Liver (tissue), 7 donors: ENCODE measurements at regions not wholly inside any gene's neighbourhood (a gene's known extent, or its start where the extent isn't known, plus 50 kb on each side); places are given as distances from the start of the nearest gene placed in this dataset.
"Not testable (repeated sequence)": the region's sequence is repeated elsewhere in the genome, so short reads cannot be mapped to it uniquely, and the experiment has no call there.

ENCODE experiments used
- DNase-seq: peaks from one replicate; pipeline ENCODE4 v3.0.0-alpha.2; 2017; ENCODE audit warnings: low spot score
- H3K27ac ChIP-seq, 2 donors: one replicate each; pipeline ENCODE4 v1.7.0; 2013; ENCODE audit warnings: inconsistent platforms in 2 of 2, low read length in 2 of 2, control low read depth in 1 of 2, low read depth in 1 of 2, mild to moderate bottlenecking in 1 of 2
- H3K27me3 ChIP-seq, 4 donors: one replicate each; pipeline versions ENCODE4 v1.6.1 to v1.7.0; 2013; ENCODE audit warnings: low read length in 3 of 4, inconsistent platforms in 1 of 4, mild to moderate bottlenecking in 1 of 4, moderate library complexity in 1 of 4; ENCODE audit not compliant: control insufficient read depth in 4 of 4, insufficient read depth in 4 of 4
- H3K36me3 ChIP-seq, 4 donors: one replicate each; pipeline versions ENCODE4 v1.6.1 to v1.7.0; 2013; ENCODE audit warnings: low read length in 3 of 4, mild to moderate bottlenecking in 3 of 4, low read depth in 1 of 4, moderate library complexity in 1 of 4; ENCODE audit not compliant: control insufficient read depth in 4 of 4, insufficient read depth in 3 of 4
- H3K4me1 ChIP-seq, 4 donors: one replicate each; pipeline versions ENCODE4 v1.6.1 to v1.7.0; 2013; ENCODE audit warnings: low read length in 3 of 4, mild to moderate bottlenecking in 3 of 4, moderate library complexity in 1 of 4; ENCODE audit not compliant: control insufficient read depth in 4 of 4, insufficient read depth in 4 of 4
- H3K4me3 ChIP-seq, 3 donors: one replicate each; pipeline versions ENCODE4 v1.6.1 to v1.7.0; 2013; ENCODE audit warnings: low read length in 3 of 3, control low read depth in 1 of 3, low read depth in 1 of 3, mild to moderate bottlenecking in 1 of 3
- H3K9ac ChIP-seq, 2 donors: one replicate each; pipeline ENCODE4 v1.7.0; 2013; ENCODE audit warnings: low read length in 2 of 2, mild to moderate bottlenecking in 2 of 2, moderate library complexity in 2 of 2, control low read depth in 1 of 2, low read depth in 1 of 2
- H3K9me3 ChIP-seq, 4 donors: one replicate each; pipeline versions ENCODE4 v1.6.1 to v1.7.0; 2013; ENCODE audit warnings: low read length in 3 of 4; ENCODE audit not compliant: control insufficient read depth in 4 of 4
- ATF3 ChIP-seq: IDR thresholded peaks from 2 replicates; pipeline ENCODE4 v1.6.1; 2016; ENCODE audit warnings: antibody characterized with exemption
- WGBS: extraction: QIAGEN DNeasy Blood & Tissue Kit; methylation state at CpG from one replicate; pipeline ENCODE4 v1.1.7; 2013; 5-methylcytosine and 5-hydroxymethylcytosine counted together
- donor health status: healthy.
- donor health status: healthy.
- donor health status: healthy.
- donor health status: healthy.

GRCh38 chr1:121020350-121021236, 131.0 kb downstream of the PPIAL4A start:
- H3K4me3 ChIP-seq, H3K27me3 ChIP-seq, H3K4me1 ChIP-seq, H3K9me3 ChIP-seq, H3K27ac ChIP-seq, H3K9ac ChIP-seq, H3K36me3 ChIP-seq: not testable (repeated sequence)
- peak; percentile 88 for TF ChIP-seq ATF3
- peak; percentile 77 for DNase-seq
- WGBS = 19% methylated on average over 28 of the region's 37 CpGs

- H3K27ac ChIP-seq, H3K36me3 ChIP-seq, DNase-seq, H3K27me3 ChIP-seq, H3K9me3 ChIP-seq, H3K9ac ChIP-seq, H3K4me3 ChIP-seq, H3K4me1 ChIP-seq: not testable (repeated sequence)
- 30% methylated on average over 6 of the region's 6 CpGs for WGBS
Measured at GRCh38 chr1:121021716-121022115, 132.1 kb downstream of the PPIAL4A start.

- H3K9me3 ChIP-seq, DNase-seq, H3K4me3 ChIP-seq, H3K27ac ChIP-seq, H3K36me3 ChIP-seq, H3K27me3 ChIP-seq, H3K9ac ChIP-seq, H3K4me1 ChIP-seq: not testable (repeated sequence)
- 55% methylated on average over 3 of the region's 3 CpGs for WGBS
Measured at GRCh38 chr1:121032878-121033494, 143.4 kb downstream of the PPIAL4A start.

- not testable (repeated sequence) for H3K27ac ChIP-seq, H3K9ac ChIP-seq, H3K36me3 ChIP-seq, H3K27me3 ChIP-seq, H3K4me3 ChIP-seq, H3K4me1 ChIP-seq, H3K9me3 ChIP-seq, DNase-seq
- no CpG with 5 or more reads among the region's 4 CpGs for WGBS
Measured at GRCh38 chr1:121036792-121037191, 147.2 kb downstream of the PPIAL4A start.

- no CpG with 5 or more reads among the region's 4 CpGs for WGBS
- not testable (repeated sequence) for H3K4me3 ChIP-seq
Measured at GRCh38 chr1:121040974-121041373, 143.2 kb downstream of the FAM72B start.

GRCh38 chr1:121041497-121041896, 142.6 kb downstream of the FAM72B start:
- WGBS = 92% methylated on average over 3 of the region's 3 CpGs
- H3K27me3 ChIP-seq, H3K27ac ChIP-seq, H3K36me3 ChIP-seq, H3K9me3 ChIP-seq, H3K4me1 ChIP-seq, H3K9ac ChIP-seq, DNase-seq, H3K4me3 ChIP-seq: not testable (repeated sequence)

More at GRCh38 chr1:121040974-121041373, 143.2 kb downstream of the FAM72B start:
- DNase-seq, H3K36me3 ChIP-seq, H3K27me3 ChIP-seq, H3K4me1 ChIP-seq, H3K9ac ChIP-seq, H3K9me3 ChIP-seq, H3K27ac ChIP-seq: not testable (repeated sequence)

- not testable (repeated sequence) for H3K4me1 ChIP-seq, H3K27ac ChIP-seq, H3K27me3 ChIP-seq, H3K9me3 ChIP-seq, DNase-seq, H3K9ac ChIP-seq, H3K36me3 ChIP-seq, H3K4me3 ChIP-seq
- 80% methylated on average over 2 of the region's 2 CpGs for WGBS
Measured at GRCh38 chr1:121042882-121043281, 141.3 kb downstream of the FAM72B start.

- H3K4me3 ChIP-seq, DNase-seq, H3K9me3 ChIP-seq, H3K27me3 ChIP-seq, H3K27ac ChIP-seq, H3K36me3 ChIP-seq, H3K9ac ChIP-seq, H3K4me1 ChIP-seq: not testable (repeated sequence)
- 11% methylated on average over 21 of the region's 21 CpGs for WGBS
Measured at GRCh38 chr1:121048293-121048752, 135.8 kb downstream of the FAM72B start.
